ENCODE measurements at regions not wholly inside any gene's neighbourhood (a gene's known extent, or its start where the extent isn't known, plus 50 kb on each side); places are given as distances from the start of the nearest gene placed in this dataset.

- Histone ChIP-seq H3K4me2 (ENCODE audit: low read length) (no peak overlapping the region), H3K36me3 (ENCODE audit: insufficient read depth, low read length) (no peaks in the 10 kb centered on the region), H4K20me1 (ENCODE audit: insufficient read depth, low read length) (no peaks in the 10 kb centered on the region), H3K4me3 (ENCODE audit: low read depth, low read length, poor library complexity, severe bottlenecking) (no peak overlapping the region), H3K9me2 (ENCODE audit: insufficient read depth, low read length) (no peaks in the 10 kb centered on the region; the same call in 1 of the 2 replicates), H2AFZ (ENCODE audit: low read length) (no peak overlapping the region), H3K27ac (ENCODE audit: low read depth, low read length, poor library complexity, severe bottlenecking) (no peak overlapping the region), H3K79me2 (ENCODE audit: insufficient read depth, low read depth, low read length) (no peaks in the 10 kb centered on the region), H3K9me3 (ENCODE audit: low read length) (no peaks in the 10 kb centered on the region), H3K4me1 (ENCODE audit: insufficient read depth, low read length, poor library complexity, severe bottlenecking) (no peaks in the 10 kb centered on the region)
- ChIA-PET CTCF (ENCODE audit: unreplicated experiment) (no interaction called here), POLR2A (no interaction called here)
- intact Hi-C loops (cut with micrococcal nuclease; ENCODE audit: unreplicated experiment), result no loop called here
- BruUV-seq (replicated peaks), result no TSS peak
- DNase-seq (ENCODE audit: low spot score), result no peak
- TF ChIP-seq CTCF (conservative IDR thresholded peaks at IDR 0.05; ENCODE audit: low read length) (no peak), EZH2phosphoT487 (IDR thresholded peaks at IDR 0.05; ENCODE audit: borderline replicate concordance, low read depth, low read length) (no peak)
These were observed 1036.6 kb downstream of the NAALADL2 start for GRCh38 chr3:175895731-175896130.

DNA sequence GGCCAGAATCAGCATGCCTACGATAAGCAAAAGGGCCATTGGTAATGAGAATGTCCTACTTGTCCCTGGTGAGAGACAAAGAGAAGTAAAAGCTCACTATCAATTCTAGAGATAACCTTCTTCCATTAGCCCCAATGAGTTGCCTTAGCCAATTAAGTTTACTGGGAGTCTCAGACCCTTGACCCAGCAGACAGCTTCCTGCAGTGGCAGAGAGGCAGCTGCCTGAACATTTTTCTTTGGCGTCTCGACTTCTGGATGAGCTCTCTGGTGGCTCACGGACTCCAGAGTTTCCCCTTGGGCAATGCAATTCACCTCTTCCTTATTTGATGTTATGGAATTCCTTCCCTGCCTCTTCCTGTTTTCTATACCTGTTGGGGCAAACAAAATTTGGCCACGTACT, 1034.4 kb downstream of the NAALADL2 start:
- no peak overlapping the region for H3K27ac ChIP-seq (ENCODE audit: low read depth, low read length, poor library complexity, severe bottlenecking)
- BruUV-seq (replicated peaks), result no TSS peak
- no peak overlapping the region for H2AFZ ChIP-seq (ENCODE audit: low read length)

GRCh38 chr3:175890066-175890465, 1030.9 kb downstream of the NAALADL2 start:
- H3K27ac ChIP-seq (ENCODE audit: low read depth, low read length, poor library complexity, severe bottlenecking), result no peak overlapping the region
- no peaks in the 10 kb centered on the region for H3K36me3 ChIP-seq (ENCODE audit: insufficient read depth, low read length)
- ChIA-PET POLR2A (interaction anchor here (0.6 to 0.9 kb wide), 3 partner anchors 22 to 141 kb away, joined by 5 to 6 read pairs (median 6); no protein-coding TSS in a partner anchor), CTCF (ENCODE audit: unreplicated experiment) (no interaction called here)
- no peak for TF ChIP-seq CTCF (conservative IDR thresholded peaks at IDR 0.05; ENCODE audit: low read length)
- no peak for TF ChIP-seq EZH2phosphoT487 (IDR thresholded peaks at IDR 0.05; ENCODE audit: borderline replicate concordance, low read depth, low read length)
- intact Hi-C loops (cut with micrococcal nuclease; ENCODE audit: unreplicated experiment), result no loop called here
- no peaks in the 10 kb centered on the region for H3K79me2 ChIP-seq (ENCODE audit: insufficient read depth, low read depth, low read length)
- H4K20me1 ChIP-seq (ENCODE audit: insufficient read depth, low read length), result no peaks in the 10 kb centered on the region
- DNase-seq (ENCODE audit: low spot score), result no peak
- BruUV-seq (replicated peaks), result no TSS peak
- no peak overlapping the region for H3K4me2 ChIP-seq (ENCODE audit: low read length)
- H3K4me3 ChIP-seq (ENCODE audit: low read depth, low read length, poor library complexity, severe bottlenecking), result no peak overlapping the region
- no peaks in the 10 kb centered on the region for H3K9me3 ChIP-seq (ENCODE audit: low read length)
- no peaks in the 10 kb centered on the region for H3K9me2 ChIP-seq (ENCODE audit: insufficient read depth, low read length)
- H2AFZ ChIP-seq (ENCODE audit: low read length), result no peak overlapping the region
- no peaks in the 10 kb centered on the region for H3K4me1 ChIP-seq (ENCODE audit: insufficient read depth, low read length, poor library complexity, severe bottlenecking)

More for the DNA sequence above, 1034.4 kb downstream of the NAALADL2 start:
- TF ChIP-seq CTCF (conservative IDR thresholded peaks at IDR 0.05; ENCODE audit: low read length), result no peak
- no peak for TF ChIP-seq EZH2phosphoT487 (IDR thresholded peaks at IDR 0.05; ENCODE audit: borderline replicate concordance, low read depth, low read length)
- H4K20me1 ChIP-seq (ENCODE audit: insufficient read depth, low read length), result no peaks in the 10 kb centered on the region
- no peaks in the 10 kb centered on the region for H3K79me2 ChIP-seq (ENCODE audit: insufficient read depth, low read depth, low read length)
- no peaks in the 10 kb centered on the region for H3K4me1 ChIP-seq (ENCODE audit: insufficient read depth, low read length, poor library complexity, severe bottlenecking)
- H3K9me2 ChIP-seq (ENCODE audit: insufficient read depth, low read length), result no peaks in the 10 kb centered on the region
- no peaks in the 10 kb centered on the region for H3K36me3 ChIP-seq (ENCODE audit: insufficient read depth, low read length)
- intact Hi-C loops (cut with micrococcal nuclease; ENCODE audit: unreplicated experiment), result no loop called here
- no peak overlapping the region for H3K4me2 ChIP-seq (ENCODE audit: low read length)
- POLR2A ChIA-PET, result no interaction called here
- no peak for DNase-seq (ENCODE audit: low spot score)
- no peak overlapping the region for H3K4me3 ChIP-seq (ENCODE audit: low read depth, low read length, poor library complexity, severe bottlenecking)
- H3K9me3 ChIP-seq (ENCODE audit: low read length), result no peaks in the 10 kb centered on the region
- CTCF ChIA-PET (ENCODE audit: unreplicated experiment), result no interaction called here
